ENCODE measurements at regions not wholly inside any gene's neighbourhood (a gene's known extent, or its start where the extent isn't known, plus 50 kb on each side); places are given as distances from the start of the nearest gene placed in this dataset.
"Not testable (repeated sequence)": the region's sequence is repeated elsewhere in the genome, so short reads cannot be mapped to it uniquely, and the experiment has no call there.

GRCh38 chr10:45056806-45057205, 56.1 kb downstream of the ZNF22 start:
- not testable (repeated sequence) for H3K9me3 ChIP-seq (ENCODE audit: control insufficient read depth, insufficient read depth, low read depth, low read length); H3K27me3 ChIP-seq (ENCODE audit: control insufficient read depth, insufficient read depth, low read length); H3K4me2 ChIP-seq (ENCODE audit: extremely low read depth, insufficient read depth, low read length); DNase-seq (ENCODE audit: low read depth in 2 of 2); H3K79me2 ChIP-seq (ENCODE audit: control insufficient read depth, insufficient read depth, low read length); H3K4me3 ChIP-seq (replicated peaks in 1 of 4; ENCODE audit: control extremely low read depth in 1 of 4, insufficient read depth in 1 of 4, low read depth in 3 of 4, low read length in 4 of 4); H3K4me1 ChIP-seq (ENCODE audit: control insufficient read depth, extremely low read depth, insufficient read depth, low read length); H3K27ac ChIP-seq (ENCODE audit: insufficient read depth, low read length); H3K9ac ChIP-seq (ENCODE audit: insufficient read depth, low read length); H4K20me1 ChIP-seq (ENCODE audit: control insufficient read depth, extremely low read depth, insufficient read depth, low read length); H3K36me3 ChIP-seq (ENCODE audit: control insufficient read depth, insufficient read depth, low read length); H2AFZ ChIP-seq (ENCODE audit: low read length)

GRCh38 chr10:45058580-45058979, 57.9 kb downstream of the ZNF22 start:
- no peak overlapping the region for H3K4me3 ChIP-seq (replicated peaks in 1 of 4; ENCODE audit: control extremely low read depth in 1 of 4, insufficient read depth in 1 of 4, low read depth in 3 of 4, low read length in 4 of 4)
- H3K9me3 ChIP-seq (ENCODE audit: control insufficient read depth, insufficient read depth, low read depth, low read length), result no peaks in the 10 kb centered on the region
- H3K27ac ChIP-seq (ENCODE audit: insufficient read depth, low read length), result no peak overlapping the region
- no peaks in the 10 kb centered on the region for H3K36me3 ChIP-seq (ENCODE audit: control insufficient read depth, insufficient read depth, low read length)
- H3K4me1 ChIP-seq (ENCODE audit: control insufficient read depth, extremely low read depth, insufficient read depth, low read length), result no peaks in the 10 kb centered on the region
- no peak for DNase-seq (ENCODE audit: low read depth in 2 of 2)
- no peak overlapping the region for H3K9ac ChIP-seq (ENCODE audit: insufficient read depth, low read length)
- H3K27me3 ChIP-seq (ENCODE audit: control insufficient read depth, insufficient read depth, low read length), result no peaks in the 10 kb centered on the region
- no peak overlapping the region for H2AFZ ChIP-seq (ENCODE audit: low read length)
- H3K79me2 ChIP-seq (ENCODE audit: control insufficient read depth, insufficient read depth, low read length), result no peaks in the 10 kb centered on the region
- H4K20me1 ChIP-seq (ENCODE audit: control insufficient read depth, extremely low read depth, insufficient read depth, low read length), result no peaks in the 10 kb centered on the region
- H3K4me2 ChIP-seq (ENCODE audit: extremely low read depth, insufficient read depth, low read length), result no peak overlapping the region
- TF ChIP-seq, protein P1, sequence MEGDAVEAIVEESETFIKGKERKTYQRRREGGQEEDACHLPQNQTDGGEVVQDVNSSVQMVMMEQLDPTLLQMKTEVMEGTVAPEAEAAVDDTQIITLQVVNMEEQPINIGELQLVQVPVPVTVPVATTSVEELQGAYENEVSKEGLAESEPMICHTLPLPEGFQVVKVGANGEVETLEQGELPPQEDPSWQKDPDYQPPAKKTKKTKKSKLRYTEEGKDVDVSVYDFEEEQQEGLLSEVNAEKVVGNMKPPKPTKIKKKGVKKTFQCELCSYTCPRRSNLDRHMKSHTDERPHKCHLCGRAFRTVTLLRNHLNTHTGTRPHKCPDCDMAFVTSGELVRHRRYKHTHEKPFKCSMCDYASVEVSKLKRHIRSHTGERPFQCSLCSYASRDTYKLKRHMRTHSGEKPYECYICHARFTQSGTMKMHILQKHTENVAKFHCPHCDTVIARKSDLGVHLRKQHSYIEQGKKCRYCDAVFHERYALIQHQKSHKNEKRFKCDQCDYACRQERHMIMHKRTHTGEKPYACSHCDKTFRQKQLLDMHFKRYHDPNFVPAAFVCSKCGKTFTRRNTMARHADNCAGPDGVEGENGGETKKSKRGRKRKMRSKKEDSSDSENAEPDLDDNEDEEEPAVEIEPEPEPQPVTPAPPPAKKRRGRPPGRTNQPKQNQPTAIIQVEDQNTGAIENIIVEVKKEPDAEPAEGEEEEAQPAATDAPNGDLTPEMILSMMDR (conservative IDR thresholded peaks at IDR 0.05 in 1 of 2, IDR thresholded peaks at IDR 0.05 in 1 of 2; ENCODE audit: low read depth in 1 of 2, low read length in 2 of 2), result no peak
- no peak for TF ChIP-seq EZH2 (IDR thresholded peaks at IDR 0.05; ENCODE audit: low read length, missing control alignments)

- Histone ChIP-seq H3K4me3 (replicated peaks in 1 of 4; ENCODE audit: control extremely low read depth in 1 of 4, insufficient read depth in 1 of 4, low read depth in 3 of 4, low read length in 4 of 4) (no peak overlapping the region), H3K79me2 (ENCODE audit: control insufficient read depth, insufficient read depth, low read length) (no peaks in the 10 kb centered on the region), H3K4me1 (ENCODE audit: control insufficient read depth, extremely low read depth, insufficient read depth, low read length) (no peaks in the 10 kb centered on the region), H3K9me3 (ENCODE audit: control insufficient read depth, insufficient read depth, low read depth, low read length) (no peaks in the 10 kb centered on the region), H2AFZ (ENCODE audit: low read length) (no peak overlapping the region), H3K27me3 (ENCODE audit: control insufficient read depth, insufficient read depth, low read length) (no peaks in the 10 kb centered on the region), H3K36me3 (ENCODE audit: control insufficient read depth, insufficient read depth, low read length) (no peaks in the 10 kb centered on the region), H3K27ac (ENCODE audit: insufficient read depth, low read length) (no peak overlapping the region), H4K20me1 (ENCODE audit: control insufficient read depth, extremely low read depth, insufficient read depth, low read length) (no peaks in the 10 kb centered on the region), H3K9ac (ENCODE audit: insufficient read depth, low read length) (no peak overlapping the region), H3K4me2 (ENCODE audit: extremely low read depth, insufficient read depth, low read length) (no peak overlapping the region)
- no peak for TF ChIP-seq EZH2 (IDR thresholded peaks at IDR 0.05; ENCODE audit: low read length, missing control alignments)
- TF ChIP-seq, protein P1 (conservative IDR thresholded peaks at IDR 0.05 in 1 of 2, IDR thresholded peaks at IDR 0.05 in 1 of 2; ENCODE audit: low read depth in 1 of 2, low read length in 2 of 2), result no peak
- no peak for DNase-seq (ENCODE audit: low read depth in 2 of 2)
These were observed 58.4 kb downstream of the ZNF22 start for GRCh38 chr10:45058992-45059561.

All from fibroblast of lung (primary cell).